ENCODE measurements at regions not wholly inside any gene's neighbourhood (a gene's known extent, or its start where the extent isn't known, plus 50 kb on each side); places are given as distances from the start of the nearest gene placed in this dataset.

DNA sequence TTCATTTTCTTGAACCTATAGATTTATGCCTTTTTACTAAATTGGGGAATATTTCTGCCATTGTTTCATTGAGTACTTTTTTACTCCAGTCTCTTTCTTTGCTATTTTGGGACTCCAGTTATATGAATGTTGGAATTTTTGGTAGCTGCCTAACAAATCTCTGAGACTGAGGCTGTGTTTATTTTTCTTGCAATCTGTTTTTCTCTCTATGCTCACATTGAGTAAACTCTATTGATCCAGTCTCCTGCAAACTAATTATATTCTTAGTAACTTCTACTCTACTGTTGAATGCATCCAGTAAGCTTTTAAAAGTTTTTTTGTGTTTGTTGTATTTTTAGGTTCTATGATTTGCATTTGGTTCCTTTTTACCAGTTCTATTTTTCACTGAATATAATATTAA is 903.4 kb upstream of the GJE1 start:
- Histone ChIP-seq H3K36me3 (ENCODE audit: control insufficient read depth, insufficient read depth, low read length) (no peaks in the 10 kb centered on the region), H3K9me3 (replicated peaks; ENCODE audit: control insufficient read depth, insufficient read depth, low read depth, low read length) (no peaks in the 10 kb centered on the region), H3K4me3 (no peak overlapping the region), H3K9ac (ENCODE audit: insufficient read depth in 1 of 2, low read depth in 2 of 2, low read length in 2 of 2) (no peak overlapping the region), H2AFZ (ENCODE audit: low read depth, low read length) (no peak overlapping the region), H4K20me1 (replicated peaks; ENCODE audit: control insufficient read depth, insufficient read depth, low read length) (no peaks in the 10 kb centered on the region), H3K27ac (ENCODE audit: extremely low read depth, low read depth, low read length) (no peak overlapping the region), H3K4me1 (replicated peaks in 1 of 2; ENCODE audit: control insufficient read depth in 2 of 2, insufficient read depth in 2 of 2, low read length in 2 of 2) (no peaks in the 10 kb centered on the region), H3K79me2 (ENCODE audit: control insufficient read depth, insufficient read depth, low read length) (no peaks in the 10 kb centered on the region), H3K9me1 (ENCODE audit: control insufficient read depth, insufficient read depth, low read length) (no peaks in the 10 kb centered on the region), H3K4me2 (ENCODE audit: insufficient read depth, low read length) (no peak overlapping the region), H3K27me3 (ENCODE audit: control insufficient read depth in 2 of 2, insufficient read depth in 2 of 2, low read length in 2 of 2) (no peaks in the 10 kb centered on the region)
- FAIRE-seq (no peak), DNase-seq (ENCODE audit: extremely low read depth in 1 of 4, low spot score in 3 of 4) (no peak), ATAC-seq (no peak)
- CTCF ChIA-PET (ENCODE audit: low intra/inter-chr PET ratio): no interaction called here
- intact Hi-C loops (cut with micrococcal nuclease) (no loop called here), in situ Hi-C loops (cut with MboI) (no loop called here)
- no peak for TF ChIP-seq POLR3A (IDR thresholded peaks at IDR 0.05; ENCODE audit: borderline replicate concordance, extremely low read depth, insufficient read depth, insufficient read length)
- TF ChIP-seq GTF3C2 (IDR thresholded peaks at IDR 0.05; ENCODE audit: borderline replicate concordance, extremely low read depth, insufficient read length): no peak
- TF ChIP-seq ZFX (CRISPR knock-in tag; IDR thresholded peaks at IDR 0.05): no peak
- TF ChIP-seq, protein P1, sequence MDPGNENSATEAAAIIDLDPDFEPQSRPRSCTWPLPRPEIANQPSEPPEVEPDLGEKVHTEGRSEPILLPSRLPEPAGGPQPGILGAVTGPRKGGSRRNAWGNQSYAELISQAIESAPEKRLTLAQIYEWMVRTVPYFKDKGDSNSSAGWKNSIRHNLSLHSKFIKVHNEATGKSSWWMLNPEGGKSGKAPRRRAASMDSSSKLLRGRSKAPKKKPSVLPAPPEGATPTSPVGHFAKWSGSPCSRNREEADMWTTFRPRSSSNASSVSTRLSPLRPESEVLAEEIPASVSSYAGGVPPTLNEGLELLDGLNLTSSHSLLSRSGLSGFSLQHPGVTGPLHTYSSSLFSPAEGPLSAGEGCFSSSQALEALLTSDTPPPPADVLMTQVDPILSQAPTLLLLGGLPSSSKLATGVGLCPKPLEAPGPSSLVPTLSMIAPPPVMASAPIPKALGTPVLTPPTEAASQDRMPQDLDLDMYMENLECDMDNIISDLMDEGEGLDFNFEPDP (CRISPR knock-in tag; IDR thresholded peaks at IDR 0.05): no peak
- TF ChIP-seq DEAF1 (CRISPR knock-in tag; IDR thresholded peaks at IDR 0.05): no peak
- POLR2A ChIA-PET: no interaction called here
- BruUV-seq (replicated peaks): no TSS peak

All from K562 (cell line).